ENCODE measurements at regions not wholly inside any gene's neighbourhood (a gene's known extent, or its start where the extent isn't known, plus 50 kb on each side); places are given as distances from the start of the nearest gene placed in this dataset.

GRCh38 chr16:11472410-11472809, 114.3 kb downstream of the LITAF start:
- no peak for DNase-seq

GRCh38 chr16:11472851-11473250, 113.9 kb downstream of the LITAF start:
- DNase-seq = no peak

GRCh38 chr16:11473728-11474127, 113.0 kb downstream of the LITAF start:
- DNase-seq = no peak

- DNase-seq = no peak
Measured at GRCh38 chr16:11474617-11475291, 112.0 kb downstream of the LITAF start.

GRCh38 chr16:11475896-11476630, 110.7 kb downstream of the LITAF start:
- no peak for DNase-seq

GRCh38 chr16:11476676-11477075, 110.0 kb downstream of the LITAF start:
- DNase-seq = no peak

- no peak for DNase-seq
Measured at GRCh38 chr16:11478431-11479119, 108.1 kb downstream of the LITAF start.

- DNase-seq = no peak
Measured at GRCh38 chr16:11479916-11480315, 106.8 kb downstream of the LITAF start.

- no peak for DNase-seq
Measured at GRCh38 chr16:11480634-11481033, 106.1 kb downstream of the LITAF start.

- DNase-seq = no peak
Measured at GRCh38 chr16:11481987-11482386, 104.7 kb downstream of the LITAF start.

- no peak for DNase-seq
Measured at GRCh38 chr16:11482946-11483748, 103.6 kb downstream of the LITAF start.

- DNase-seq = no peak
Measured at GRCh38 chr16:11484691-11485258, 101.9 kb downstream of the LITAF start.

- no peak for DNase-seq
Measured at GRCh38 chr16:11485676-11486075, 101.0 kb downstream of the LITAF start.

- DNase-seq = no peak
Measured at GRCh38 chr16:11487289-11487688, 99.4 kb downstream of the LITAF start.

GRCh38 chr16:11488304-11488703, 98.4 kb downstream of the LITAF start:
- DNase-seq = no peak

- DNase-seq = no peak
Measured at GRCh38 chr16:11491524-11491923, 95.2 kb downstream of the LITAF start.

GRCh38 chr16:11492808-11493530, 93.8 kb downstream of the LITAF start:
- DNase-seq = no peak

- no peak for DNase-seq
Measured at GRCh38 chr16:11493531-11493929, 93.2 kb downstream of the LITAF start.

- no peak for DNase-seq
Measured at GRCh38 chr16:11494029-11494428, 92.7 kb downstream of the LITAF start.

- no peak for DNase-seq
Measured at GRCh38 chr16:11494433-11494832, 92.3 kb downstream of the LITAF start.

- DNase-seq = no peak
Measured at GRCh38 chr16:11495066-11495407, 91.7 kb downstream of the LITAF start.
